ENCODE measurements at regions not wholly inside any gene's neighbourhood (a gene's known extent, or its start where the extent isn't known, plus 50 kb on each side); places are given as distances from the start of the nearest gene placed in this dataset.

DNA sequence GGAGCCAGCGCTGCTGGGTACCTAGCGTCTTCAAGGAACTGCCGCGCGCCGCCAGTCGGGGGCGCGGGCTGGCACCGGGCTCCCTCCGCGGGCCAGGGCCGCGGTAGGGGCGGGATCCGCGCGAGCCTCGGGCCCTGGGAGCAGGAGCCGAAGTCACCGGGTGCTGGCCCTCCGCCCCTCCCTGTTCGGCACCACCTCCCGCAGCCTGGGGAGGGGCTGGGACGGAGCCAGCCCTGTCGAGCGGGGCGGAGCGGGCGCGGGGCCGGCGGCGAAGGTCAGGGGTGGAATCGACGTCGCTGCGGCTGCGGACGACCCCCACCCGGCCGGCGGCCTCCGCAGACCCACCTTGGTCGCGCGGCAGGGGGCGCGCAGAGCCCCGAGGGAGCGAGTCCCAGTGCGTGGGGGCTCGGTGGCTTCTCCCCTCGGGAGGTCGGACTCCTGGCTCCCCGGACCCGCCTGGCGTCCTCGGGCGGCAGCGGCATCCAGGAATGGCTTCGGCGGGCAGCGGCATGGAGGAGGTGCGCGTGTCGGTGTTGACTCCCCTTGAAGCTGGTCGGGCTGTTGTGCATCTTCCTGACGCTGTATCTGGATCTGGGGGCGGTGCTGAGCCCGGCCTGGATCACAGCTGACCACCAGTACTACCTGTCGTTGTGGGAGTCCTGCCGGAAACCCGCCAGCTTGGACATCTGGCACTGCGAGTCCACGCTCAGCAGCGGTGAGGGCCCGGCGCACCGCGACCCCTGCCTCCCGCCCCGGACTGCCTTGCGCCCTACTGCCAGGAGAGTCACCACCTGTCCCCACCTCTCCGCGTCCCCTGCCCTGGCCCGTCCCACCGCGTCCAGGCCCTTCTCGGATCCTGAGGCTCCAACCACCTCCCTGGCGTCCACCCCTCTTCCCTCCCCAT is 50.5 kb upstream of the FAM47C start:
- DNase-seq (no peak), ATAC-seq (no peak)
- no peak overlapping the region for H3K27ac ChIP-seq (ENCODE audit: low read length)
- no peaks in the 10 kb centered on the region for H3K9me3 ChIP-seq (ENCODE audit: control insufficient read depth, insufficient read depth, low read length)
- no peaks in the 10 kb centered on the region for H3K27me3 ChIP-seq (ENCODE audit: control insufficient read depth, insufficient read depth, low read length)
- H3K27ac Mint-ChIP-seq = no peak overlapping the region
- H3K4me1 ChIP-seq (ENCODE audit: control insufficient read depth, insufficient read depth, low read length) = no peaks in the 10 kb centered on the region
- H3K4me1 Mint-ChIP-seq = no peaks in the 10 kb centered on the region
- H3K27me3 Mint-ChIP-seq (ENCODE audit: low read depth in 2 of 2) = peaks cover 14 to 23% of the 10 kb centered on the region in 2 donors
- intact Hi-C loops (cut with micrococcal nuclease) = no loop called here
- no peak overlapping the region for H3K4me3 Mint-ChIP-seq
- no peak for TF ChIP-seq CTCF (IDR thresholded peaks at IDR 0.05)
- H3K9me3 Mint-ChIP-seq = no peaks in the 10 kb centered on the region
- no peaks in the 10 kb centered on the region for H3K36me3 Mint-ChIP-seq
- no peak overlapping the region for H3K4me3 ChIP-seq (ENCODE audit: low read length)
- WGBS (ENCODE audit: insufficient coverage) = 5% methylated on average over 91 of the region's 91 CpGs
- H3K36me3 ChIP-seq (ENCODE audit: control insufficient read depth, insufficient read depth, low read length) = no peaks in the 10 kb centered on the region
